WI38 (cell line): ENCODE measurements at regions not wholly inside any gene's neighbourhood (a gene's known extent, or its start where the extent isn't known, plus 50 kb on each side); places are given as distances from the start of the nearest gene placed in this dataset.

Source experiments
- H3K4me3 ChIP-seq: 2 replicates; pipeline ENCODE4 v1.5.1; 2011; ENCODE audit warnings: low read depth, mild to moderate bottlenecking, control low read depth, low read length
- TF ChIP-seq, protein P1 (sequence below): IDR thresholded peaks from 2 replicates; pipeline ENCODE4 v1.5.1; 2012; ENCODE audit warnings: low read depth, mild to moderate bottlenecking, control low read depth, low read length

DNA sequence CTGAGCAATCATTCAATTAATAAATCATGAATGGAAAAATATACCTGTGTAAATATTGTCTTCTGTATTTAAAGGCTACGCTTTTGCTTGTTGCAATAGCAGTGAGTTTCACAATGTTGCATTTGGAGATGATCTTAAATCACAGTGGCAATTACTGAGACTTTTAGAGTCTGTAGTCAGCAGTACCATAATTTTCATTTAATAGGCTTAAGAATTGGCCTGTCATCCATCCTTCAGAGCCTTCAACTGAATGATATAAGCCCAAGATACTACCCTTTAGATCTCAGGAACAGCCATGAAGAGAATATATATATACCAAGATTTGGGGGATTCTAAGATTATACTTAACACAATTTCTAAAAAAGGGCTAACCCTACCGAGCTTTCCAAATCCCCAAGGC is 458.1 kb downstream of the GBE1 start:
- TF ChIP-seq, protein P1, sequence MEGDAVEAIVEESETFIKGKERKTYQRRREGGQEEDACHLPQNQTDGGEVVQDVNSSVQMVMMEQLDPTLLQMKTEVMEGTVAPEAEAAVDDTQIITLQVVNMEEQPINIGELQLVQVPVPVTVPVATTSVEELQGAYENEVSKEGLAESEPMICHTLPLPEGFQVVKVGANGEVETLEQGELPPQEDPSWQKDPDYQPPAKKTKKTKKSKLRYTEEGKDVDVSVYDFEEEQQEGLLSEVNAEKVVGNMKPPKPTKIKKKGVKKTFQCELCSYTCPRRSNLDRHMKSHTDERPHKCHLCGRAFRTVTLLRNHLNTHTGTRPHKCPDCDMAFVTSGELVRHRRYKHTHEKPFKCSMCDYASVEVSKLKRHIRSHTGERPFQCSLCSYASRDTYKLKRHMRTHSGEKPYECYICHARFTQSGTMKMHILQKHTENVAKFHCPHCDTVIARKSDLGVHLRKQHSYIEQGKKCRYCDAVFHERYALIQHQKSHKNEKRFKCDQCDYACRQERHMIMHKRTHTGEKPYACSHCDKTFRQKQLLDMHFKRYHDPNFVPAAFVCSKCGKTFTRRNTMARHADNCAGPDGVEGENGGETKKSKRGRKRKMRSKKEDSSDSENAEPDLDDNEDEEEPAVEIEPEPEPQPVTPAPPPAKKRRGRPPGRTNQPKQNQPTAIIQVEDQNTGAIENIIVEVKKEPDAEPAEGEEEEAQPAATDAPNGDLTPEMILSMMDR, result no peak
- H3K4me3 ChIP-seq, result no peak overlapping the region

DNA sequence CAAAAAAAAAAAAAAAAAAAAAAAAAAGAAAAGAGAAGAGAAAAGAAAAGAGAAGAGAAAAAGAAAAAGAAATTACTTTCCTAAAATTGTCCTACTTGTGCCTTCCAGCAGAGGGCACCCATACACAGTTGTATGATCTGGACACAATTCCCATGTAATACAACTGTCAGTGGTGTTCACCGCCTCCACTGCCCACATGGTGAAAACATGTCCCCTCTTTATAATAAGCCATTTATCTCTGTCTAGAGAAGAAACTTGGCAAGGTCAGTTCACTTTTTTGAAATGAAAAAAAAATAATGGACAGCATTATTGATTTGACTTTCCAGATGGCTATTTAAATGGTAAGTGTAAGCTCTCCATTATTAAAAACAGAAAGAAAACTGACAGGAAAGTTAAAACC is 459.4 kb downstream of the GBE1 start:
- no peak overlapping the region for H3K4me3 ChIP-seq
- TF ChIP-seq, protein P1, result peak; percentile 33; the same call in 1 of the 2 replicates

DNA sequence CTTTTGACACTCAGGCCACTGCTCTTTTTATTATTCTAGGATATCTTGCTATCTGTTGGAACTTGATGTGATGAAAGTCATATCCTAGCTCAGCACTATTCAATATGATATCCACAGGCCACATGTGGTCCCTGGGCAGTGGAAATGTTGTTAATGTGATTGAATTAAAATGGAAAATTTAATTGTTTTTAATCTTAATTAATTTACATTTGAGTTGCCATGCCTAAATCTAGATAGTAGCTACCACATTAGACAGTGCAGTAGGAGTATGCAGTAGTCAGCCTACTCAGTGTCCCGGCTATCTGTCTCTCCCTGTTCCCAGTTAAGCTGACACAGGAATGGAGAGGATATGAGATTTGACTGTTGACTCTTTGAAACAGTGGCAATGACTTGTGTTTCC is 460.2 kb downstream of the GBE1 start:
- TF ChIP-seq, protein P1, result no peak
- H3K4me3 ChIP-seq, result no peak overlapping the region

DNA sequence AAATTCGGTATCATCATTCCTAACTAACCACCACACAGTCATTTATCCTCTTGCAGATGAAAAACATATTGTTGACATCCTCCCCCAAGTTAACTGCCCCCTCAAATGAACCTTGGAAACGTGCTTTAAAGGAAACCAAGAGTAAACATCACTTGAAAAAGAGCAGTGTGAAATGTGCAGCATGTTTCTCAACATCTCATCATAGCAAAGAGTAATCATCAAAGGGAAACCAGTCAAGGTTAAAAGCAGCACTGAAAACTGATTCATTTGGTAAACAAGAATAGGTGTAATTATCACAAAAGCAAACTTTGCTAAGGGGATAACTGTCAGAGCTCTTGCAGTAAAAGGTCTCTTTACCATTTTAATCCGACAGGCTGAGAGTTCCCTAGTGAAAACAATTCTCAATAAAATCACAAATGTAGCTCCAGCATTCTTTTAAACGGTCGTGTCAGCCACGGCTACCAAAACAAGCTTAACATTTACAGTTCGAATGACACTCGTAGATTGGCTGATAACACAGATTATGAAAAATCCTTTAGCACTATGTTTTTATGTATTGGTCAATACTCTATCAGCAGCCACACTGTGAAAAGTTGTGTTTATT is 461.0 kb downstream of the GBE1 start:
- no peak overlapping the region for H3K4me3 ChIP-seq
- TF ChIP-seq, protein P1, result no peak

DNA sequence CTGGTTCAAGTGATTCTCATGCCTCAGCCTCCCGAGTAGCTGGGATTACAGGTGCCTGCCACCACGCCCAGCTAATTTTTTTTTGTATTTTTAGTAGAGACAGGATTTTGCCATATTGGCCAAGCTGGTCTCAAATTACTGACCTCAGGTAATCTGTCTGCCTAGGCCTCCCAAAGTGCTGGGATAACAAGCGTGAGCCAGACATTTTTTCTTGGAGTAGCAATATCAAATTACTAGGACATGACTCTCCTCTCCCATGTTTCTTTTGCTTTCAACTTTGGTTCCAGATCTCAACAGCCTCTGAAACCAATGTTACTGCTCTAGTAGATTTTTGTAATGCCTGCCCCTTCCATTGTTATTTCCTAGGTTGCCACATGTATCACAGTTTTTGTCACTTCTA is 462.0 kb downstream of the GBE1 start:
- no peak overlapping the region for H3K4me3 ChIP-seq
- TF ChIP-seq, protein P1, result no peak

DNA sequence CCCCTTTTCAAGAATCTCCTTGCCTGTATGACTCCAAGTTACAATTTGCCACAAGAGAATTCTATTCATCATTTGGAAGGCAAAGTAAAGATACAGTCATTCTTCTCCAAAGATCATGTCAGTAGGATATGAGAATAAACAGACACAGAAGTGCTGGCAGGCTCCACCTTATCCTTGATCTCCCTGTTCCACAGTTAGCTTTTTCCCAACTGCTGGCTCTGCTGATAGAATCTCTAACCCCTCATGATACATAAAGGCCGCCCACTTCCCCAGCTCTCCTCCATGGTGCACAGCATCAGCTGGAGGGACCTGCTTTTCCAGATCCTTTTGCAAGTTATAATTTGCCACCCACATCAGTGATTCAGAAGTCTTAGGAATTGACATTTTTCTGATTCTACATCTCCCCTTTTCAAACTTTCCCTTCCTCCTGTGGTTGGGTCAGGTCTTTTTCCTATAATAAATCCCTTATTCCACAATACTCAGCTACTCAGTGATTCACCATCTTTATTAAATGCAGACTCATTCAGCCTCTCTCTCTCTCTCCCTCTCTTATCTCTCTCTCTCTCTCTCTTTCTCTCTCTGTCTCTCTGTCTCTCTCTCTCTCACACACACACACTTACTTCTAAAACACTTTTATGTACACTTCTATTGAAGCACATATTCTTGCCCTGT is 465.4 kb downstream of the GBE1 start:
- TF ChIP-seq, protein P1, result no peak

DNA sequence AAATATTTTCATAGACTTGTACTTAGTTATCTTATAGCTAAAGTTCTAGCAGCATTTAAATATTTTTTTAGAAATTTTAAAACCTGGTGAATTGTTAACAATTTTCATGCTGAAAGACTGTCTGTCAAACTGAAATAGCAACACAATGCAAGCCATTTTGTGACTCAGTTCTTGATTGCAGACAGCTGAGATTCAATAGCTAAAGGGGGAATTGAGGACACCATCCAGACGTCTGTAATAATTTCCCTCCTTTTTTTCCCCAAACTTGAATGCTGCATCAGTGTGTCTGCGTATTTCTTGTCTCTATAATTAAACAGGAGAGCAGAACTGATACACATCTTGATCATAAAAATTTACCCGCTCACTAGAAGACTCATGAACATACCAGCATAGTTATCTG is 468.3 kb downstream of the GBE1 start:
- TF ChIP-seq, protein P1, result no peak
- H3K4me3 ChIP-seq, result no peak overlapping the region

More for the DNA sequence above, 465.4 kb downstream of the GBE1 start:
- no peak overlapping the region for H3K4me3 ChIP-seq
